Peyer's patch (tissue), 4 donors: ENCODE measurements at regions not wholly inside any gene's neighbourhood (a gene's known extent, or its start where the extent isn't known, plus 50 kb on each side); places are given as distances from the start of the nearest gene placed in this dataset.

Experiments used
- DNase-seq, 3 donors: peaks; one replicate each; pipeline ENCODE4 v3.0.0-alpha.2; 2017 to 2019
- H3K27ac ChIP-seq, 4 donors: fragments of 200-600 bp; sonication (generic); one replicate each; pipeline ENCODE4 v1.5.1; 2016 to 2019
- H3K27me3 ChIP-seq, 2 donors: fragments of 200-600 bp; sonication (generic); one replicate each; pipeline ENCODE4 v1.5.1; 2019
- H3K36me3 ChIP-seq, 3 donors: fragments of 200-600 bp; sonication (generic); one replicate each; pipeline ENCODE4 v1.5.1; 2016 to 2019
- H3K4me1 ChIP-seq, 4 donors: fragments of 200-600 bp; sonication (generic); one replicate each; pipeline ENCODE4 v1.5.1; 2016 to 2019
- H3K4me3 ChIP-seq, 4 donors: fragments of 200-600 bp; sonication (generic); 1 replicate in 3 of 4; 2 replicates in 1 of 4; pipeline ENCODE4 v1.5.1; 2016 to 2019; ENCODE audit warnings: mild to moderate bottlenecking in 1 of 4
- H3K9me3 ChIP-seq, 4 donors: fragments of 200-600 bp; sonication (generic); one replicate each; pipeline ENCODE4 v1.5.1; 2016 to 2019; ENCODE audit warnings: mild to moderate bottlenecking in 1 of 4
- CTCF ChIP-seq, 6 experiments: fragments of 450-650 bp in 4 of 6; fragments of 200-600 bp in 2 of 6; sonication (generic) in 1 of 6; IDR thresholded peaks; one replicate each; pipeline ENCODE4 v1.5.1; 2017 to 2019; ENCODE audit warnings: antibody characterized with exemption in 6 of 6, mild to moderate bottlenecking in 3 of 6, moderate library complexity in 1 of 6
- POLR2A ChIP-seq, 2 donors: fragments of 450-650 bp; IDR thresholded peaks; one replicate each; pipeline ENCODE4 v1.5.1; 2017; ENCODE audit warnings: antibody characterized with exemption in 2 of 2, mild to moderate bottlenecking in 2 of 2, moderate library complexity in 2 of 2

- H3K36me3 ChIP-seq, result no peaks in the 10 kb centered on the region
Observed at GRCh38 chrX:115408771-115409400, 119.4 kb downstream of the LUZP4 start.

GRCh38 chrX:115409551-115409950, 120.0 kb downstream of the LUZP4 start:
- Histone ChIP-seq H3K36me3 (no peaks in the 10 kb centered on the region), H3K27me3 (no peaks in the 10 kb centered on the region), H3K4me1 (no peaks in the 10 kb centered on the region), H3K9me3 (no peaks in the 10 kb centered on the region), H3K27ac (no peak overlapping the region), H3K4me3 (no peak overlapping the region)
- TF ChIP-seq CTCF (IDR thresholded peaks at IDR 0.05) (no peak), POLR2A (IDR thresholded peaks at IDR 0.05) (no peak)
- DNase-seq, result no peak

More at GRCh38 chrX:115408771-115409400, 119.4 kb downstream of the LUZP4 start:
- Histone ChIP-seq H3K4me1 (no peaks in the 10 kb centered on the region), H3K4me3 (no peak overlapping the region), H3K9me3 (no peaks in the 10 kb centered on the region), H3K27ac (no peak overlapping the region), H3K27me3 (no peaks in the 10 kb centered on the region)
- no peak for DNase-seq
- TF ChIP-seq POLR2A (IDR thresholded peaks at IDR 0.05), result no peak
- no peak for TF ChIP-seq CTCF (IDR thresholded peaks at IDR 0.05)

- Histone ChIP-seq H3K27me3 (no peaks in the 10 kb centered on the region), H3K27ac (no peak overlapping the region), H3K9me3 (no peaks in the 10 kb centered on the region), H3K4me3 (no peak overlapping the region), H3K36me3 (no peaks in the 10 kb centered on the region), H3K4me1 (no peaks in the 10 kb centered on the region)
- TF ChIP-seq POLR2A (IDR thresholded peaks at IDR 0.05), result no peak
- no peak for TF ChIP-seq CTCF (IDR thresholded peaks at IDR 0.05)
- no peak for DNase-seq
Observed at GRCh38 chrX:115410731-115411428, 121.4 kb downstream of the LUZP4 start.

- Histone ChIP-seq H3K27ac (no peak overlapping the region), H3K4me3 (no peak overlapping the region), H3K4me1 (no peaks in the 10 kb centered on the region), H3K27me3 (no peaks in the 10 kb centered on the region), H3K36me3 (no peaks in the 10 kb centered on the region), H3K9me3 (no peaks in the 10 kb centered on the region)
- no peak for DNase-seq
- TF ChIP-seq POLR2A (IDR thresholded peaks at IDR 0.05) (no peak), CTCF (IDR thresholded peaks at IDR 0.05) (no peak)
Observed at GRCh38 chrX:115413246-115413878, 123.8 kb downstream of the LUZP4 start.

GRCh38 chrX:115419069-115419468, 129.6 kb downstream of the LUZP4 start:
- no peak for DNase-seq
- Histone ChIP-seq H3K4me3 (no peak overlapping the region), H3K27ac (no peak overlapping the region), H3K36me3 (no peaks in the 10 kb centered on the region), H3K4me1 (no peaks in the 10 kb centered on the region), H3K27me3 (no peaks in the 10 kb centered on the region), H3K9me3 (no peaks in the 10 kb centered on the region)
- TF ChIP-seq CTCF (IDR thresholded peaks at IDR 0.05) (no peak), POLR2A (IDR thresholded peaks at IDR 0.05) (no peak)
